ENCODE measurements at regions not wholly inside any gene's neighbourhood (a gene's known extent, or its start where the extent isn't known, plus 50 kb on each side); places are given as distances from the start of the nearest gene placed in this dataset.

DNA sequence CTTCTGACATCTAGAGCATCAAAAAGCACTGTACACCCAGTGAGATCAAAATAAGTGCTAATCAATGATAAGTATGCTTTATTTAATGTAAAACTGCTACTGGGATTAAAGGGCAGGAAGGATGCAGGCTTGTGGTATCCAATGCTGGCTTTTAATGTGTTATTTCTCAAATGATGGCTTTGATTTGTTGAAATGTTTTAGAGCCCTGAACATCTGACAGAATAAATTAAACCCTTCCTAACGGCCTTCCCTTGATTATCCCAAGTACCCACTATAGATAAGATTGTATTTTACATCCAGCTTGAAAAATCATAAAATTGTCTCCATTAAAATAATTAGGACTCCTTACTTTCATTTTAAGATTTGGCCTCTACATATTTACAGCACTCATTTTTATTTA is 382.9 kb downstream of the HNRNPD start:
- no peak for DNase-seq

DNA sequence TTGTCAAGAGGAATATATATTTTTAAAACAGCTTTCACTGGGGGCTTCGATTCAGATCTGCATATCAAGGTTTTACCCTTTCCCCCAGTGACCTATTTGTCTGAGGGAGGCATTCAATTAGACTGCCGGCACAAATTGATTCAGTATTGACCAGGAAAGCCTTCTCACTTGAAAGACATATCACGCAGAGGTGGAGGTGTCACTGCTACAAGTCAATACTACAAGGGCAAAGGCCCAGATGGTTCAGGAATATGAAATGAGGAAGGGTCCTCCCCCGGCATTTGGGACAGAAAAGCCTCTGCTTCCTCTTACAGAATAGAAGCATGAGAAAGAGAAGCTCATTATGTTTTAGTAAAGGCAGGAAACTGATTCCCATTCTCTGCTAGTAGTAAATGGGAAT is 383.6 kb downstream of the HNRNPD start:
- DNase-seq, result no peak

GRCh38 chr4:81989202-81989601 is 384.6 kb downstream of the HNRNPD start:
- DNase-seq, result no peak

GRCh38 chr4:81988178-81988577 is 385.6 kb downstream of the HNRNPD start:
- no peak for DNase-seq

DNA sequence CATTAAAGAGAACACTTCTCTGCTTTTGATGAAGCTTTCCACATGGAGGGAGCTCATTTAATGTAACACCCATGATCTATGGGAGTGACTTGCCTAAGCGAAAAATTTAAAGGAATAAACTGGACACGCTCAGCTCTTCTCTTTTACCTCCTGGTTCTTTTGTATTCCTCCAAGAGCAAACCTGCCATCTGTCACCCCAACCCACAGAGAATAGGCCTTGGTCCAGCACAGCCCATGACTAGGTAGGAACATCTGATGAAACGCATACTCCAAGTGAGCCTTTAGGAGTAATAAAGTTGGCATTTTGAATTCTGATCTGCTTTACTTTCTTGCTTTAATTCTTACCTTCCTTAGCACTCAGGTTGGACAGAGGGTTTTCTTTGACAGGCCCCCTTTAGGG is 389.0 kb downstream of the HNRNPD start:
- no peak for DNase-seq

- DNase-seq, result no peak
Measured at GRCh38 chr4:81982846-81983540, 390.8 kb downstream of the HNRNPD start.

- DNase-seq, result no peak
Measured at GRCh38 chr4:81981218-81981617, 392.6 kb downstream of the HNRNPD start.

DNA sequence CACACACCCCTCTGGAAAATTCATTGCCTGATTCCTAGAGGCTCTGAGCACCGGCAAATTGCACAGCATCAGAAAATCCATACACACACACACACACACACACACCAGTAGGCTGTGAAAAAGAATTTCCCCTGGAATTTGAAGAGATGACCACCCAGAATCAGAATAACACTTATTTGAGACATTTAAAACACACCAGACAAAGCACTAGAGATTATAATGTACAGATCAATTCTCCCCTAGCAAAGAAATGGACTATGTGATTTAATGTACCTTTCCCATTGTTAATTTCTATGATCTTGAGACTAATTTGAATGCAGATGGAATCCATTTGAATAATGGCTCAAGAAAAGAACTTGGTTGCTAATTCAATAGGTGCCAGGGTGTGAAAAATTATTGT is 399.3 kb downstream of the HNRNPD start:
- no peak for DNase-seq

DNA sequence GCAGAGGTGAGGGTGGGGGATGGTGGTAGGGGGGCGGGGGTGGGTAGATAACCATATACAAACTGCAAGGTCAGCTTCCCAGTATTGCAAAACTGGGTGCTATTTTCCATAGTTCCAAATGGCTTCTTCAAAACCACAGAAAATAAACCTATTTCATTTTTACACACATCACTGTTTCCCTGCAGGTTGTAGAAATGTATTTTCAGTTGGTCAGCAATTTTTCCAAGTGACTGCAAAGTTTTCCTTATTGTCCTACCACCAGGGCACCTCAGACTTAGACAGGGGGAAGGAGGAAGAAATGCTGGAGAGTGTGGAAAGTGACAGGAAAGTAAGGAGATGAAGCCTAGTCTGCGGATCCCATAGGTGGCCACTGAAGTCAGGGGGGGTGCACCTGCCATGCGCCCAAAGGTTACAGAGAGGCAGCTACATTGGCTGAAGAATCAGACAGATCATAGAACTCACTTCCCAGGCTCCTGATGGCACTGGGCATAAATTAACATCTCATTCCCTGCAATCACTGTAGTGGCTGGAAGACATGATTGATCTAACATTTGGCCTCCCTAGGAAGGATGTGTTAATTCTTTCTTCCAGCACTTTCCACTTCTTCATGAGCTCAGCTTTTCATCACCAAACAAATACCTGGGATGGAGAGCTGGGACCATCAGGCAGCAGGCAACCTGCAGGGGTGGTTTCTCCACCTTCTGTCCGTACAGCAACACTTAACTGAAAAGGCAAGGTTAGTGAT is 402.0 kb downstream of the HNRNPD start:
- DNase-seq, result no peak

DNA sequence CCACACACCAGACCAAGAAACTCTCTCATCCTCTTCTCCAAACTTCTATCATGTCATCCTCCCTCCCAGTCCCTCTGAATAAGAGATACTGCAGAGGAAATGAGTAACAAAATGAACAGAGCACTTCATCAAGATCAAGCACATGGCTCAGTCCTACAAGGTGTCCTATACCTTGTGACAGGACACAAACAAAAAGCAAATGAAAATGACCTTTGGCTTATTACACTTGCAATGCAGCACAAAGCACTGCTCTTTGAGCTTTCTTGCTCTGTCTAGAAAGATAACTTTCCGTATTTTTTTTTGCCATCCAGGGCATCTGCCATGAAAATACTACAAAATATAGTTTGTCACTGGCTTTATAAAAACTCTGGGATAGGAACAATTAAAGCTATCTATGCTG is 402.7 kb downstream of the HNRNPD start:
- no peak for DNase-seq

- DNase-seq, result no peak
Measured at GRCh38 chr4:81970454-81970853, 403.3 kb downstream of the HNRNPD start.

DNA sequence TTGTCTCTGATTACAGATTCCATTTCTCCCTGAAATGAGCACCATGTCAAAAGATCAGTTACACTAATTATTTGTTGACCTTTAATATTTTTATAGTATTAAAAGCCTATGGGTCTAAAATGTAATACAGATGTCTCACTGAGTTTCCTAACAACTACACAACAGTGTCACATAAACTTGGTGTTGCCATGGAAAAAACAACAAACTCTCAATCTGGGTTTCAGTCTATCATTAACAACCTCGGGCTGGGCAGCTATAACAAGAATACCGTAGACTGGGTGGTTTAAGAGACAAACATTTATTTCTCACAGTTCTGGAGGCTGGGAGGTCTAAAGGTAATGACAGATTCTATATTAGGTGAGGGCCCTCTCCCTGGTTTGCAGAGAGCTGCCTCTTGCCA is 407.1 kb downstream of the HNRNPD start:
- DNase-seq, result no peak

DNA sequence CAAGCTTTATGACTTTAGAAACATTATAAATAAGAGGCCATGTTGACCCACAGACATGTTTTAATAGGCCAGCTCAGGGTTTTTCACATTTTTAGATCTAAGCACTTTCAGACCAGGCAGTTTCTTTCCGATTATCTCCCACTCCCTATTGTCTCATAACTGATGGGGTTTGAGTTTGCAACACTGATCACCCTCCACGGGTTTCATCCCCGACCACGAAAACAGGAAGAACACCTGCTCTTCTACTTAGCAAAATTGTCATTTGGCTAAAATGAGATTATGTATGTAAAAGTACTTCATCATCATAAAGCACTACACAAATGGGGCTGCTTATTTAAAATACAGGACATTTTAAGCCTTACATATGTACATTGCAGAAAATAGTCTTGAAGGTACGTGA is 407.9 kb downstream of the HNRNPD start:
- no peak for DNase-seq

DNA sequence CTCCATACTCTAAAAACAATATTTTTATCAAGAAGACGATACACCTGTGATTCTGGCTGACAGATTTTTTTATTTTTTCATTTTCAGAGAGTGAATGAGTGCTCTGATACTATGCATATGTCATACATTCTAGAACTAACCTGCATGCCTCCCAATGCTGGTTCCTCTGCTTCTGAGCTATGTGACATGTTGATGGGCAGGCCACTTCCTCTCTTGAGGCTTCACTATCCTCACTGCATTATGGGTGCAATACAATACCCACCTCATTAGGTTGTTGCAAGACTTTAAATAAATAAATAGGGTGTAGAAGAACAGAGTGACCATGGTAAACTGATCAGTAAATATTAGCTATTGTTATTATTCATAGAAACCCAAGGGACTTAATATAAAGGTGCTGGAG is 408.3 kb downstream of the HNRNPD start:
- no peak for DNase-seq

DNA sequence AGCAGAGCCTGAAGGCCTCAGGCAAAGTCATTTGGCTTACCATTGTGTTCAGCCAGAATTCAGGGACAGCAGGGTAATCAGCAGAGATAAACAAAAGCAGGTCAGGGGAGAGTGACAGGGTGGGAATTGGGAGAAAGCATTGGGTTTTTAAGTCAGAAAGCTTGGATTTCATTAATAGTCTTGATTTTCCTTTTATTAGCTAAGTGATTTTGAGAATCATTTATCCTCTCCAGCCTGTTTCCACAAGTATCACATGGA is 410.1 kb downstream of the HNRNPD start:
- DNase-seq, result no peak

DNA sequence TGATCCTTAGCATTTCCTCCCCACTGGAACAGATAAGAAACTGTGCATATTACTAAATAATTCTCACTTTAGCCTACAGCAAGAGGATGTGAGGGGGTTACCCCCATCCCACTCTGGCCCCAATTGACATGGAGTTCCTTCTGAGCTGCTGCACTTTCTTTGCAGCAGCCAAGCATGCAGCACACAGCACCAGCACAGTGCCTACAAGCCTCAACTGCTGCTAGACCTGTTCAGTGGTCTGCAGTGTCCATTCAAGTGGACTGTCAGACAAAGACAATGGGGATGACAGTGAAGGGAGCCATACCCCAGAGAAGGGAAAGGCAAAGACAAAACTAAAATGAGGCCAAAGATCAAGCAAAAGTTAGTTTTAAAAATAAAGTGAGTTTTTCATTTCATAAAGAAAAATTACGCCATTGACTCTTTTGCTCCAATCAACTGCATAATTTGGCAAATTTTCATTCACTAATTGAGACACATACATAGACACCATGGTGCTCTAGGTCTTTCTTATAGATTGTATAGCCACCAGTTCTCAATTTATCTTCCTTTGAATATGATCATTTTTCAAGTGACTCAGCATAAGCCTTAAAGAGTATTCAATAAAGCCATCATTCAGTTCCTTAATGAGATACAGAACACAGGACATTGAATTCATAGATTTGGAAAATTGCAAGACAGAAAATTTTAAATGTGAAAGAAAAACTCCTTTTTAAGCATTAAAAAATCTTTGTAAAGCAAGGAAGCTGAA is 410.6 kb downstream of the HNRNPD start:
- no peak for DNase-seq

GRCh38 chr4:81960961-81961360 is 412.8 kb downstream of the HNRNPD start:
- no peak for DNase-seq

DNA sequence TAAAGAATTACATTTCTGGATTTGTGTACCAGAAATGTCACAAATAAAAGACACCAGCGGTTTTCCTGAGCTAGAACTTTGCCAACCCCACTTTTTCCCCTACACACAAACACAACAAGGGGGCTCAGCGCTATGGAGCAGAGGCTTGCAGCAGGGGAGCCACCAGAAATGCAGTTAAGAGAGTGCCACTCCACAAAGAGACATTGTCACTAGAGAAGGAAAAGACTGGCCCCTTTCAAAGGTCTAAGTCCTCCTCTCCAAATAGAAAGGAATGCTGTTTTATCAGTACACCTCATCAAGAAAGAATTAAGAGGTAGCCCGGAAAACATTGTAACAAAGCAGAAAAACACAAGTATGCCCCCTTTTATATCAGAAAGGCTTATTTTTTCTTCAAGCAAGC is 419.5 kb downstream of the HNRNPD start:
- no peak for DNase-seq

DNA sequence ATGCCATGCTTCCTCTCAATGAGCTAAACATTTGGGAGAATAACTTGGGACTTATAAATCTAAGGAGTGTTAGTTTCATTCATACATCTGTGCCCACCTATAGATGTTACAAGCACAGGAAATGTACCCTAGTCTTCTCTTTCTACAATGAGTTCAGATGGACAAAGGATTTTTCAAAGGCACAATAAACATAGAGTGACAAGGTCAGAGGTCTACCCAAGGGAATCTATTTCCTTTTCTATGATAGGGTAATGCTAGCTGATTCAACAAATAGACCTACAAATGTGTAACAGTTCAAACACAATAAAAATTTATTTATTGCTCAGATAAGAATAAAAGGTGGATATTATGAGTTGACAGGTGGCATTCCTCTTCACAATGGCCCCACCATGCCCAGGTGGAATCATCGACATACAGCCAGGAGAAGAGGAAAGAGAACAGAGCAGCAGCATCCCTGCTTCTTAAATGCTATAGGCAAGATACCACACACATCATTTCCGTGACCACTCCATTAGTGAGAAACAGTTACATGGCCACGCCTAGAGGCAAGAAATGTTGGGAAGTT is 421.8 kb downstream of the HNRNPD start:
- DNase-seq, result no peak

- DNase-seq, result no peak
Measured at GRCh38 chr4:81946996-81947395, 426.8 kb downstream of the HNRNPD start.

GRCh38 chr4:81930506-81931238 is 443.1 kb downstream of the HNRNPD start:
- DNase-seq, result no peak

GRCh38 chr4:81923140-81923539 is 450.7 kb downstream of the HNRNPD start:
- DNase-seq, result no peak

DNA sequence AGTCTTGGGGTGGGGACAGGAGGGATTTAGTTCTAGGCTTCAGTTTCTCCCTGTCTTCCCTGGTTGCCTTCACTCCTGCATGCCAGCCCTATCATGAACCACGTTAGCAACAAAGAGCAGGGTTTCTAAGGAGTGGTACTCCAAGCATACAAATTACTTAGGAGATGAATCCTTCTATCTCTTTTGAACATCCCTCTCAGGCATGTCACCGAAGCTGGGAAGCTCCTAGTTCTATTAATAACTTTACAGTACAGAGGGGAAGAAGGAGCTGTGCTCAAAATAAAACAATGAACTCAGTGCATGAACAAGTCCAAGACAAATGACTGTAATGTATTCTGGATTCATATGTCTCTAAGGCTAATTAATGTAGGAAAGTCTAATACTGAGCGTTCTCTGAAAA is 450.6 kb upstream of the RASGEF1B start:
- DNase-seq, result no peak

All from HCEC 1CT (cell line).